DMS114 treated with DMSO at 0.1 percent for 48 hours (cell line): ENCODE measurements at regions not wholly inside any gene's neighbourhood (a gene's known extent, or its start where the extent isn't known, plus 50 kb on each side); places are given as distances from the start of the nearest gene placed in this dataset.

Experiments
- DNase-seq: peaks from one replicate; lab custom pipeline; 2025; ENCODE audit not compliant: unreplicated experiment; lab: John Stamatoyannopoulos, UW

DNA sequence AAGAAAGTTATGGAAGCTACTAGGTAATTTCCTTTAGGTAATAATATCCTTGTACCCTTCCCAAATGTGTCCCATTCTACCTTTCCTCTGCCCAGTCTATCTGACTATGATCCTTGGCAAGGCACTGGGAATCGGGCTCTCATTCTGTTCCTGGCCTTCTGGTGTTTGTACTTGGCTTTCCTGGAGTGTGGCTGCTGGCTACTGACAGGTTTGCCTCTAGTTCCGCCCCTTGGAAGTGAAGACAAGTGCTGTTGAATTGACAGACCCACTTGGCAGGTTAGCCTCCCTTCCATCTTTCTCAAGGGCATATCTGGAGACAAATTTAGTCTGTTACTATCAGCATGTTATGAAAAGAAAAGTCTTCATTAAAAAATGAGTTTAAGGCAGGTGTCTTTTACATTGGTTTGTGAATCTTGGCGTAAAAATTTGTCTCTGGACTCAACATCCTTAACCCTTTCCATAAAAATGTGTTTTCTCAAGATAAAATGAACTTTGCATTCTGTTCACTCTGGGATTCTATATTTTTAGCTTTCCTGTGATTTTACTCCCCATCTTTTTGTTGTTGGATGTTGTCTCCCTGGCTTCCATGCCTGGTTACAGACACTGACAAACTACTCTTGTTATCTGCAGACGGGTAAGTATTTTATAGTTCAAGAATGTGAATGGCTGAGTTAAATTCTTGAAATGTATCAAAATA lies 287.4 kb upstream of the PDGFD start:
- no peak for DNase-seq

DNA sequence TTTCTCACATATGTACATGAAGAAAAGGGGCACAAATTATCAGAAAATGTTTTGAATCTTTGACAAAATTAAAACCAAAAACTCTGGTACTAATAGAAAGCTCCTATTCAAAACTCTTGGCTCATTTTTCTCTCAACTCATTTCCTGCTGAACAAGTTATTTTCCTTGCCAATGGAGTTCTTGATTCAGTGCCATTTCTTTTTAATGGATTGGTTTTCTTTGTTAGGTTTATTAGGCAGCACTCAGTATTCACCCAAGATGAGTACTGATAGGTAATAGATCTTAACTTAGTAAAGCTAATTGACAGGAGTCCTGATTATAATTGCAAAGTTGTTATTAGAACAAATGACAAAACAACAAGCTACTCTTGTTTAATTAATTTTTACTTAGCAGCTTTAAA lies 279.4 kb upstream of the PDGFD start:
- no peak for DNase-seq

DNA sequence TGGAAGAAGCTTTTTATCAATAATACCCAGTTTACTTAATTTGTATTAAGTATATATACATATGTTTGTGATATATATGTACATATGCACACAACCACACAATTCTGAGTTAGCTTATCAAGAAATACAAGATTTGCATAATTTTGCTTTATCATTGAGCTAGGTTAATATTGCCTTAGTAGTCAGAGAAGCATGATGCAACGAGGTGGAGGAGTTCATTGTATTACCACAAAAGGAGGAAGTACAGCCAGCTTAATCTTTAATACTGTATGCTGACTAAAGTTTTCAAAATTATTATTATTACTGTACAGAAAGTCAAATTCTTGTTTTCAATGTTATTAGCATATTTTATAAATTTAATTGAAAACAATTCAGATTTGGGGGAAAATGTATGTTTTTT lies 278.4 kb upstream of the PDGFD start:
- DNase-seq = no peak

DNA sequence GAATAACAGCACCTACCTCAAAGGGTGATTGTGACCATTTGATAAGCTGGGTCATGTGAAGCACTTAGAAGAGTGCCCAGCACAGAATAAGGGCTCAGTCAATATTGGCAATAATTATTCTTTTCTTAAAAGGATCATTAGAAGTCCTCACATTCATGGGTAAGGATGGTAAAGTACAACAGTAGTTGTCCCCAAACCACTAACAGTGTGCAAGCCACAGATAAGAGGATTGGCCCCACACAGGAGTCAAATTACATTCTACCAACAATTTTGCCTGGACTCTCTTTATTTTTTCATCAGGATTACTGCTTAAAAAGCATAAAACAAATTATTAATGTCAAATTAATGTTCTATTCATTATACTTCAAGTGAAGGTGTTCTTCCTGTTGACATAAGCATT lies 271.5 kb upstream of the PDGFD start:
- no peak for DNase-seq

DNA sequence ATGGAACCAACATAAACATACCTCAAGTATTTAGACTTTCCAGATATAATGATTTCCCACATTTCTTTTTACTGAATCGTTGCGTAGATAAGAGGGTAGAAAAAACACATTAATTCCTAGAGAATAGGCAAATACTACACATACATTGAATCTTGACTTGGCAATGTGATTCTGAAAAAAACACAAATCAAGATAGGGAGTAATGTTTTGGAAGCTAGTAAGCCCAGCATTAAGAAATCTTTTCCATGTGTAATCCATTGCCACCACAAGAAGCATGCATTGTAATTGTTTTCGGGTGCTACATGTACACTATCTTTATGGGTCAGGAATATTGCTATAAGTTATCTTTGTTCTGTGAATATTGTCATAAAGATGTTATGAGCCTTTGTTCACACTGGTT lies 269.8 kb upstream of the PDGFD start:
- DNase-seq = no peak

DNA sequence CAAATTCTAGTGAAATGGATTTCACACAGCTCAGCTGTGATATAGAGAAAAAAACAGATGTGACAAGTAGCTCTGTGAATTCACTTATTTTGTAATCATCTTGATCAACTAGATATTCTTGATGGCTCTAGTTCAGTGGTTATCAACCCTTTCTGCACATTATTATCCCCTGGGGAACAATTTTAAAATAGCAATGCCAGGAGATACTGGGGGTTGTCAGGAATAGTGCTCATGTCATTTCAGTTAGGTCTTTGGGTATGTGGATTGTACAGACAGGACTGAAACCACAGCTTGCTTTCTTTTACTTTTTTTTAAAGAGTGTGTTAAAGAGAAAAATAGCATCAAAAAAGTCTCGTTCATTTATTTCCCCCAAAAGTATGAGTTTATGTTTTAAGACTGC lies 269.0 kb upstream of the PDGFD start:
- DNase-seq = no peak

DNA sequence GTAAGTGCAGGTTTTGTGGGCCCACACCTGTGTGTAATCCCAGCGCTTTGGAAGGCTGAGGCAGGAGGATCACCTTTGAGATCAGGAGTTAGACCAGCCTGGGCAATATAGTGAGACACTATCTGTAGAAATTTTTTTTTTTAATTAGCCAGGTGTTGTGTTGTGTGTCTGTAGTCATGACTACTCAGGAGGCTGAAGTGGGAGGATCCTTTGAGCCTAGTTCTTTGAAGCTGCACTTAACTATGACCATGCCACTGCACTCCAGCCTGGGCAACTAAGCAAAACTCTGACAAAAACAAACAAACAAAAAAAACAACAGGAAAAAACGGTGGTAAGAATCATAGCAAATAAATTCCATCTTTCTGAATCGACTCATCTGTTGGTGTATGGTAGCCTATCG lies 268.6 kb upstream of the PDGFD start:
- DNase-seq = no peak

DNA sequence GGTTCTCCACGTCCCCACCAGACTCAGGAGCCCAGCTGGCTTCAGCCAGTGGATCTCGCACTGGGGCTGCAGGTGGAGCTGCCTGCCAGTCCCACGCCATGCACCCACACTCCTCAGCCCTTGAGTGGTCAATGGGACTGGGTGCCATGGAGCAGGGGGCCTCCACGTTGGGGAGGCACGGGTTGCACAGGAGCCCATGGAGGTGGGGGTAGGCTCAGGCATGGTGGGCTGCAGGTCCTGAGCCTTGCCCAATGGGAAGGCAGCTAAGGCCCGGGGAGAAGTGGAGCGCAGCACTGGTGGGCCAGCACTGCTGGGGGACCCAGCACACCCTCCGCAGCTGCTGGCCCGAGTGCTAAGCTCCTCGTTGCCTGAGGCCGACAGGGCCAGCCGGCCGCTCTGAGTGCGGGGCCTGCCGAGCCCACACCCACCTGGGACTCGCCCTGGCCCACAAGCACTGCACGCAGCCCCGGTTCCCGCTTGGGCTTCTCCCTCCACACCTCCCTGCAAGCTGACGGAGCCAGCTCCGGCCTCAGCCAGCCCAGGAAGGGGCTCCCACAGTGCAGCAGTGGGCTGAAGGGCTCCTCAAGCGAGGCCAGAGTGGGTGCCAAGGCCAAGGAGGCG lies 258.5 kb upstream of the PDGFD start:
- no peak for DNase-seq

DNA sequence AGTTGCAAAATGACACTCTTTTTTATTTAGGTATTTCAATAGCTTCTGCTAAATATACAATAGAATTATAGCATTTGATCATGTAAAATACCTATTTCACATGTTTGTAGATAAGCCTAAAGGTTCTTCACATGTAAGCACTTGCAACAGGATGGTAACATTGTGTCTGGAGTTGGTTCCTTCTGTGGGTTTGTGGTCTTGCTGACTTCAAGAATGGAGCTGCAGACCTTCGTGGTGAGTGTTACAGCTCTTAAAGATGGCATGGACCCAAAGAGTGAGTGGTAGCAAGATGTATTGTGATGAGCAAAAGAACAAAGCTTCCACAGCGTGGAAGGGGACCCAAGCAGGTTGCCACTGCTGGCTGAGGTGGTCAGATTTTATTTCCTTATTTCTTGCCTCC lies 246.4 kb upstream of the PDGFD start:
- DNase-seq = no peak

DNA sequence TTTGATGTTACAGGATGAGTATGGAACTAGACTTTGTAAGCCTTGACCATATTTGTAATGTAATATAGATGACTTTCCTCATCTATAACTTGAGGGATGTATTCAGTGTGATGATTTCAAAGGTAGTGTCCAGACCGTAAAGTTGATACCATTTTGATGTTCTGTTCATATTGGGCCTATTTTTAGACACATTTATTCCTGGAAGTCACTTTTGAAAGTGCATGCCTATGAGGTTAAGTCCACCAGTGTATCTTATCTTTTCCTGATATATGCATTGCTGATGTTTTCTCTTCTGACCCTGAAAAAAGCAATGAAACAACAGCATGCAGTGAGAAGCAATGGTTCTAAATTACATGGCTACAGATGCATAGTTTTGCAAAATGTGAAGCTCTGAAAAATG lies 244.7 kb upstream of the PDGFD start:
- DNase-seq = no peak

DNA sequence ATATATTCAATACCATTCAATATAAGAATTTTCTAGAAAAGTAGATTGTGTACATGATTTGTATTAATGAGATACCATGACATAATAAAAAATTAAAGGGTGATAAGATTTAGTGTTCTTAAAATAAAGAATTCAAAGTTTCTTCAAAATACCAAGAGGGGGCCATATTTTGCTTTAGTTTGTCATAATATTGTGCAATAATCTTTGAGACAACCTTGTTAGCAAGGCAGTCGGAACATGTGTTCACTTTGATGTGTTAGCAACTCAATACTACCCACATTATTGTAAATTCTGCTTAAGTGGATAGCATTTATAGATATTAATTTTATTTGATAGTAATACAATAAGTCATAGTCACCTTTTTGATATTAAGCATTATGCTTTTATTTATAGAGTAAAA lies 241.3 kb upstream of the PDGFD start:
- no peak for DNase-seq

DNA sequence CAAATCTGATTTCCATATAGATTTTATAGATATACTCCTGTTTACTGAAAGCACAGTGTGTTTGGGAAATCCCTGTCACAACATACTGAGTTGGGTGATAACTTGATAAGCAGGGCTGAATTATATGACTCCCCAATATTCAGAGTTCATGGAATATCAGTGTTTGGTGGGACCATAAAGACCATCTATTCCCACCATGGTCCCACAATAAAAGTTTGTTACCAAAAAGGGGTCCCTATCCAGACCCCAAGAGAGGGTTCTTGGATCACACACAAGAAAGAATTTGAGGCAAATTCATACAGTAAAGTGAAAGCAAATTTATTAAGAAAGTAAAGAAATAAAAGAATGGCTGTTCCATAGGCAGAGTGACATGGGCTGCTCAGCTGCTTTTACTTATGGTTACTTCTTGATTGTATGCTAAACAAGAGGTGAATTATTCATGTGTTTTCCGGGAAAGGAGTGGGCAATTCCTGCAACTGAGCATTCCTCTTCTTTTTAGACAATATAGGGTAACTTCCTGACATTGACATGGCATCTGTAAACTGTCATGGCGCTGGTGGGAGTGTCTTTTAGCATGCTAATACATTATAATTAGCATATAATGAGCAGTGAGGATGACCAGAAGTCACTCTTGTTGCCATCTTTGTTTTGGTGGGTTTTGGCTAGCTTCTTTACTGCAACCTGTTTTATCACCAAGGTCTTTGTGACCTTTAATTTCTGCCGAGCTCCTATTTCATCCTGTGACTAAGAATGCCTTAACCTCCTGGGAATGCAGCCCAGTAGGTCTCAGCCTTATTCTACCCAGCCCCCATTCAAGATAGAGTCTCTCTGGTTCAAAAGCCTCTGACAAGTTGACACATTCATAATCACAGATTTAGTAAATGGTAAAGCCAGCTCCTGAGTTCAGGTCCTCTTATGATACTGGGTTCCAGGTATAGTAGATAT lies 240.6 kb upstream of the PDGFD start:
- DNase-seq = no peak

DNA sequence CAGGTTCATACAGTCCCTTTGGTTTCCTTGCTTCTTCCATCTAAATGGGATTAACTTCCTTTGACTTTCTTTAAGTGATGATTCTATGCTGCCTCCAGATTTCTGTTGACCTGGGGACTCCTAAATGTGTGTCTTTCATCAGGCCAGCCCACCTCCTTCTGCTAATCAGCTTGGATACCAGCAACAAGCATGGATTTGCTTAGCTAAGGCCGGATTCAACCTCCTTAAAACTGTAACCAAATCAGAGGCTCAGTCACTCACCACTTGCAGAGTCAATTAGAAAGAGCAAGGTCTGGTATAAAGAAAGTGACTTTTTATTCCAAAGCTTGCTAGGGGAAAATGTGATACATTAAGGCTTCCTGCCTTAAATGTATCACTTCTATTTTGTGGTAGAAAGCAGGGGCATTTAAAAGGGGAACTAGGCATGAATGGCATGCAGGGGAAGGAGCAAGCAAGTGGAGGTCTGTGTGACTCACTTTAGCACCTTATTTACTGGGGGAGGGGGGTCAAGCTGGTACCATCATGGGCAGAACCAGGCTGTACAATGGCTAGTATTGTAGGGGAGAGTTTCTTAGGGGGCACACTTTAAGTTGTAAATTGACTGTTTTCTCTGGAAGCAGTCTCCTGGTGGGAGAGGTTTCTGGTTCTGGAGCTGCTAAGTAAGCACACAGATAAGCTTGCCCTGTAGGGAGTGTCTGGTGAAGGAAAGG lies 239.0 kb upstream of the PDGFD start:
- no peak for DNase-seq

DNA sequence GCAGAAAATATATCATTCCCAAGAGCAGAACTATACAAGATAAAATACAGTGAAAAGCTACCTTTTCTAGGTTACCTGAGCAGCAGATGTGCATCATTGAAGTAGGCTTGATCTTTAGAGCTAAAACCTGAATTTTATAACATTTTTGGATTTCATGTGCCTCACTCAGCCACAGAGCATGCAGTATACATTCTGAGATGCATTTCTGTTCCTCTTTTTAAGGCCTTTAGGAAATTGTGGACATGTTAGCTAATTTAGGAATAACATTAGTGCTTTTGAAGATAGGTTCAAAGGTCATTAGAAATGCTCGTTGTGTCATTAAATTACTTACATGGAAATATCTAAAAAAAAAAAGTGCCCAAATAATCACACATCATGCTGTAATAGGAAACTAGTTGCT lies 230.6 kb upstream of the PDGFD start:
- DNase-seq = no peak

DNA sequence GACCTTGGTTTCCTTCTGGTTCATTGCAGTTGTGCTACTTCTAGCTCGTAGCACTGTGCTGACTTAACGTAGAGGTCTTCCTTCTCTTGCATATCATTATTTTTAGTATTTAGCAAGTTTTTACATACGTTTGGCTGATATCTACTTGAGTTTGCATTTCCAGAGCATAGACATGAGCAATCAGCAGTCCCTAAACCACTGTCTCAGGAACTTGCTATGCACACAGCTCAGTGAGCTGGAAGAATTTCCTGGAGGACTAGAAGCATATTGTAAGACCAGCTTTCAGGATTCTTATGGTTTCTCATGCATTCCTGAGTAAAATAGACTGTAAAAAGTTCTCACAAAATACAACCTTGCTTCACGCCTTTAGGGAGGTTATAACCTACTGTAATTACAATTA lies 226.7 kb upstream of the PDGFD start:
- DNase-seq = no peak

DNA sequence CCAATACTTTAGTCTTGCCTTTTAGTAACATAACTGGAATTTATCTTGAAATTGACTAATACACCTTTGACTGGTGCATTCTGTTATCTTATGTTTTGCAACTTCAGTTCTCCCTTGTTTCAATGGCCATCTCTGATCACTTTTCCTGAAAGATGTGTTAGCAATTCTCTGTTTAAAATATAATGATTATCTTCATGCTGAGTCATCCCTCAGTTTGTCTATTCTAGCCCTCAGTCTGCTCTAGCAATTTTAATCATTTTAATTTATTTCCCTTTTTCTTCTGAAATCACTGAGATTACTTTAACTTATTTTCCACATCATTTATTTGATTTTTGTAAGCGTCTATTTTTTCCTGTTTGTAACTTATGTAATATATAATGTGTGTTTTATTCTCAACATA lies 221.9 kb upstream of the PDGFD start:
- no peak for DNase-seq

DNA sequence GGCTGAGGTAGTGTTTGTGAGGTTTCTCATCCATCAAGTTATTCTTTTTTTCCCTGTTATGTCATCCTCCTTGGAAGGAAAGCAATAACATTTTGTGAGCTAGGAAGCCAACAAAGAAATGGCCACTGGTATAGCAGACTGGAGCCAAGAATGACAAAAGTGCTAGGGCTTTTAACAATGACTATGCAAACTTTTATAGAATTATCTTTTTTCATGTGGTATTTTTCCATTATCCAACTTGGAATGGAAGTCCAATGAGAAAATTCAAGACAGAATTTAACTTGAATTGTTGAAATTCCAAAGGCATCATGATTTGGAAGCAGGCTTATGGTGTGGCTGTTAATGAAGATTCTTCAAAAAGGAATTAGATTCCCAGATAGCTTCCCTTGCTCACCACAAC lies 216.4 kb upstream of the PDGFD start:
- no peak for DNase-seq

DNA sequence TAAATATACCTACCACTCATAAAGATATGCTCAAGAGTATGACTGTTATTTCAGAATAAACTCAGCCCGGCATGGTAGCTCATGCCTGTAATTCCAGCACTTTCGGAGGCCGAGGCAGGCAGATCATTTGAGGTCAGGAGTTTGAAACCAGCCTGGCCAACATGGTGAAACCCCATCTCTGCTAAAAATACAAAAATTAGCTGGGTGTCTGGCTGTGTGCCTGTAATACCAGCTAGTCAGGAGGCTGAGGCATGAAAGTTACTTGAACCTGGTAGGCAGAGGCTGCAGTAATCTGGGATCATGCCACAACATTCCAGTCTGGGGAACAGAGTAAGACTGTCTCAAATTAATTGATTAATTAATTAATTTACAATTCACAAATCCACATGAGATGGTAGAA lies 208.2 kb upstream of the PDGFD start:
- no peak for DNase-seq

DNA sequence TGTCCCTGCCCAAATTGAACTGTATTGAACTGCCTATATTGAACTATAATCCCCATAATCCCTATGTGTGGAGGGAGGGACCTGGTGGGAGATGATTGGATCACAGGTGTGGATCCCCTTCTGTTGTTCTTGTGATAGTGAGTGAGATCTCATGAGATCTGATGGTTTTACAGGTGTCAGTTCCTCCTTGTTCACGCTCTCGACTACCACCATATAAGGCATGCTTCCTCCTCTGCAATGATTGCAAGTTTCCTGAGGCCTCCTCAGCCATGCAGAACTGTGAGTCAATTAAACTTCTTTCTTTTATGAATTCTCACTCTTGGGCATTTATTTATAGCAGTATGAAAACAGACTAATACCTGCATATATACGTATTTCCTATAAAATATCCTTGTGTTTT lies 206.5 kb upstream of the PDGFD start:
- DNase-seq = no peak

DNA sequence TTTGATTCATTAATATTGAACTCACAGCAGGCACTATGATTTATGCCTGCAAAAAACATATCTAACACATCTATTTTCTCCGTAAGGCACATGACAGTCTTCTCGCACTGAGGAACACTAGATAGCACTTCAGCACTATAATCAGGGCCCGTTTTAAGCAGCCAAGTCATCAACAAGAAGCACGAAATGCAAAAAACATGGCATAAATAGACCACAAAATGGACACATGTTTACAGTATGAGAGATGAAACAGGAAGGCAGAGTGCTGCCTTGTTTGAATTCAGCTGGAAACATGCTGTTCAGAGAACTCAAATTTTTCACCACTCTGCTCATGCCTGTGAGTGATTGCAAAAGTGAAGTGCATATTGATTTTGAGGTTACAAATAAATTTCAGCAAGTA lies 205.8 kb upstream of the PDGFD start:
- DNase-seq = no peak

DNA sequence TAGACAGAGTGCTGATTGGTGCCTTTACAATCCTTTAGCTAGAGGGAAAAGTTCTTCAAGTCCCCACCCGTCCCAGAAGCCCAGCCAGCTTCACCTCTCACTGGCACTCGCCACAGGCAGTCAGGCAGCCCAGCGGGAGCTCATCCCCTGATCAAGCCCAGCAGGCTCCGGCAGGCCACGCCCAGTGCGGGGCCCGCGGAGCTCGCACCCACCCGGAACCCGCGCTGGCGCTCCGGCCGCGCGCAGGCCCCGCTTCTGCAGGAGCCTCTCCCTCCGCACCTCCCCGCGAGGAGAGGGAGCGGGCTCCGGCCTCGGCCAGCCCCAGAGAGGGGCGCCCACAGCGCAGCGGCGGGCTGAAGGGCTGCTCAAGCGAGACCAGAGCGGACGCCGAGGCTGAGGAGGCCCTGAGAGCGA lies 202.4 kb upstream of the PDGFD start:
- DNase-seq = no peak

DNA sequence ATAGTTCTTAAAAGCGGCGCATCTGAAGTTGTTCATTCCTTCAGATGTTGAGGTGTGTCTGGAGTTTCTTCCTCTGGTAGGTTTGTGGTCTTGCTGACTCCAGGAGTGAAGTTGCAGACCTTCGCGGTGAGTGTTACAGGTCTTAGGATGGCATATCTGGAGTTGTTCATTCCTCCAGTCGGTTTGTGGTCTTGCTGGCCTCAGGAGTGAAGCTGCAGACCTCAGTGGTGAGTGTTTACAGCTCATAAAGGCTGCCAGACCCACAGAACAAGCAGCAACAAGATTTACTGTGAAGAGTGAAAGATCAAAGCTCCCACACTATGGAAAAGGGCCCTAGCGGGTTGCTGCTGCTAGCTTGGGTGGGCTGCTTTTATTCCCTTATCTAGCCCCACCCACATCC lies 201.7 kb upstream of the PDGFD start:
- DNase-seq = no peak
